Nephron progenitor cell (in vitro differentiated cells): ENCODE measurements at regions not wholly inside any gene's neighbourhood (a gene's known extent, or its start where the extent isn't known, plus 50 kb on each side); places are given as distances from the start of the nearest gene placed in this dataset.

Experiments used
- DNase-seq: peaks from one replicate; pipeline ENCODE4 v3.0.0; 2021
- H3K27ac Mint-ChIP-seq: 2 replicates; pipeline ENCODE4 v1.8.0; 2021; ENCODE audit warnings: mild to moderate bottlenecking, moderate library complexity, mixed read lengths
- H3K27me3 Mint-ChIP-seq: 2 replicates; pipeline ENCODE4 v1.8.0; 2021; ENCODE audit warnings: mild to moderate bottlenecking, low read depth, mixed read lengths; ENCODE audit not compliant: poor library complexity
- H3K36me3 Mint-ChIP-seq: 2 replicates; pipeline ENCODE4 v1.8.0; 2021; ENCODE audit warnings: low read depth, mixed read lengths
- H3K4me1 Mint-ChIP-seq: 2 replicates; pipeline ENCODE4 v1.8.0; 2021; ENCODE audit warnings: mixed read lengths
- H3K4me3 Mint-ChIP-seq: 2 replicates; pipeline ENCODE4 v1.8.0; 2021; ENCODE audit warnings: mild to moderate bottlenecking, moderate library complexity, mixed read lengths
- H3K9me3 Mint-ChIP-seq: 2 replicates; pipeline ENCODE4 v1.8.0; 2021; ENCODE audit warnings: mild to moderate bottlenecking, moderate library complexity, mixed read lengths
- TF ChIP-seq, protein P1 (sequence below): fragments of 200-600 bp; sonication (generic); IDR thresholded peaks from 2 replicates; pipeline ENCODE4 v1.5.0; 2021; ENCODE audit warnings: antibody characterized with exemption

DNA sequence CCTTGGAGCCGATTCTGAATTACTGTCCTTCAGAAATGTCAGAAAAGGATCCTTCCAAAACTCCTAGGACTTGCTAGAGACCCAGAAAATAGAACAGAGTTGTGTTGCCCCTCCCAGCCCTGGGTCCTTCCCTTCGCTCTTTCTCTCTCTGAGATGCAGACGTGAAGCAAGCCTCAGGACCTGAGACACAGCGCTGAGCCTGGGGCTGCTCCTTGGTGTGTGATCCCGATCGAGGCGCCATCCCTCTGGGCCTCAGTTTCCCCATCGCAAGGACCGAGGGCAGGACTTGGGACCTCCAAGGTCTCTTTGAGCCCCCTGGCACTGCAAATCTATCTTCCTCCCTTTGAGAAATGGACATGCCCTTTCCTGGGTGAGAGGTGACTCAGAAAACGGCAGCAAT is 533.5 kb downstream of the TBC1D22A start:
- TF ChIP-seq, protein P1, sequence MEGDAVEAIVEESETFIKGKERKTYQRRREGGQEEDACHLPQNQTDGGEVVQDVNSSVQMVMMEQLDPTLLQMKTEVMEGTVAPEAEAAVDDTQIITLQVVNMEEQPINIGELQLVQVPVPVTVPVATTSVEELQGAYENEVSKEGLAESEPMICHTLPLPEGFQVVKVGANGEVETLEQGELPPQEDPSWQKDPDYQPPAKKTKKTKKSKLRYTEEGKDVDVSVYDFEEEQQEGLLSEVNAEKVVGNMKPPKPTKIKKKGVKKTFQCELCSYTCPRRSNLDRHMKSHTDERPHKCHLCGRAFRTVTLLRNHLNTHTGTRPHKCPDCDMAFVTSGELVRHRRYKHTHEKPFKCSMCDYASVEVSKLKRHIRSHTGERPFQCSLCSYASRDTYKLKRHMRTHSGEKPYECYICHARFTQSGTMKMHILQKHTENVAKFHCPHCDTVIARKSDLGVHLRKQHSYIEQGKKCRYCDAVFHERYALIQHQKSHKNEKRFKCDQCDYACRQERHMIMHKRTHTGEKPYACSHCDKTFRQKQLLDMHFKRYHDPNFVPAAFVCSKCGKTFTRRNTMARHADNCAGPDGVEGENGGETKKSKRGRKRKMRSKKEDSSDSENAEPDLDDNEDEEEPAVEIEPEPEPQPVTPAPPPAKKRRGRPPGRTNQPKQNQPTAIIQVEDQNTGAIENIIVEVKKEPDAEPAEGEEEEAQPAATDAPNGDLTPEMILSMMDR = no peak
- Mint-ChIP-seq H3K36me3 (peaks cover 8% of the 10 kb centered on the region), H3K4me3 (no peak overlapping the region), H3K27ac (no peak overlapping the region), H3K27me3 (peaks cover 3% of the 10 kb centered on the region), H3K9me3 (peaks cover 91% of the 10 kb centered on the region), H3K4me1 (no peaks in the 10 kb centered on the region)
- DNase-seq = no peak

DNA sequence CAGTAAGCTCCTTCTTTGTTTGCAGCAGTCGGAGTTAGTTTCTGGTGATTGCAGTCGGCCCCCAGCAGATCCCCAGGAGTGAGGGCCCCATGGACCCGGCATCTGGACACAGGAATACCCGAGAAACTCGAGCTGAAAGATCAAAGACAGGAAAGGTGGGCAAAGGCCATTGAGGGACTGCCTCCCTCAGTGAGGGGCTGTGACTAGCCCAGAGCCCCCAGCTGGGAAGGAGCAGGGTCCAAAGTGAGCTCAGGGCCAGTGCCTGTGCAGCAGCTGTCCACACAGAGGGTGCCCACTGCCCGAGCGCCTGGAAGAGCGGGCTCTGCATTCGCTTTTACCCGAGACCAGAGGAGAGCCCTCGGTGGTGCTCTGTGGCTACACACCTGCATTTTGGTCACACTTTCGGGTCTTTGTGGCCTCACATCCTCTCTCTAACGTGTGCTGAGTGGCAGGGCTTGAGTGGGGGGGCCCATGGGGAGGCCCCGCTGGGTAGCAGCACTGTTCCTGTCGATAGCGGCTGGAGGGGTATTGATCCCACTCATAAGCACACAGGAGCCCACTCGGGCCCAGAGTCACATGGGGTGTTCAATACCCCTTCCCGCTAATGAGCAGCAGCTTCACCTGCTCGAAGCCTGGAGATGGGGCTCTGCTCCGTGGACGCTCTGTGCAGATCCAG is 532.9 kb downstream of the TBC1D22A start:
- no peak for DNase-seq
- peaks cover 3% of the 10 kb centered on the region for H3K27me3 Mint-ChIP-seq
- TF ChIP-seq, protein P1 = no peak
- peaks cover 95% of the 10 kb centered on the region for H3K9me3 Mint-ChIP-seq
- no peak overlapping the region for H3K4me3 Mint-ChIP-seq
- H3K27ac Mint-ChIP-seq = no peak overlapping the region
- H3K4me1 Mint-ChIP-seq = no peaks in the 10 kb centered on the region
- H3K36me3 Mint-ChIP-seq = peaks cover 8% of the 10 kb centered on the region

DNA sequence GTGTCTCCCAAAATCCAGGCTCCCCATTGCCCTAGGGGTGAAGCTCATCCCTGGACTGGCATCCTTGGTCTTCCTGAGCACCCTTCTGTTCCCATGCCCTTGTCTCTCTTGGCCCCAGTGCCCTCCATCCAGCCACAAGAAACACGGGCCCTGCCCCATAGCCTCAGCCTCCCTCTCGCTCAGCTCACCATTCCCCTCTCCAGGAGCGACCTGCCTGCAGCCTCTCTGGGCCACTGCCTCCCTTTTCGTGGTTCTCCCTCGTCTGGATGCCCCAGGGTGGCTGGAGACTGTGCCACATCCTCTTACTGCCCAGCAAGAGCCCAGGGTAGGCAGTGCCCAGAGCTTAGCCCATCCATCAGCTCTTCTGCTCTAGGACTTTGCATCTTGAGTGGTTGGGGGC is 532.1 kb downstream of the TBC1D22A start:
- no peak for DNase-seq
- TF ChIP-seq, protein P1 = no peak
- Mint-ChIP-seq H3K27me3 (peaks cover 3% of the 10 kb centered on the region), H3K27ac (no peak overlapping the region), H3K4me3 (no peak overlapping the region), H3K9me3 (peaks cover 94% of the 10 kb centered on the region), H3K4me1 (no peaks in the 10 kb centered on the region), H3K36me3 (peaks cover 8% of the 10 kb centered on the region)

DNA sequence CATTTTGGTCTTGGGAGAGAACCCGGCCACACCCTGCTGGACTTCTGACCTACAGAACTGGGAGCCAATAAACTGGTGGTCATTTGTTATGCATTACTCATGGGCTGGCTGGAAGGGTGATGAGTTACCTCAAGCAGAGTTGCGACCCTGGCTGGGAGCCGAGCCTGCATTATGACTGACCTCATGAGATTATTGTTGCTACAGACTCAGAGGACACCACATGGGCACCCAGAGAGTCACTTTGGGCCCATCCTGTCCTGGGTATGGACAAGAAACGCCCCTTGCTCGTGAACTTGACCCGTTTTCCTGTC is 531.7 kb downstream of the TBC1D22A start:
- Mint-ChIP-seq H3K4me3 (no peak overlapping the region), H3K36me3 (peaks cover 8% of the 10 kb centered on the region), H3K27me3 (peaks cover 3% of the 10 kb centered on the region), H3K27ac (no peak overlapping the region), H3K4me1 (no peaks in the 10 kb centered on the region), H3K9me3 (peaks cover 94% of the 10 kb centered on the region)
- TF ChIP-seq, protein P1 = no peak
- DNase-seq = no peak

DNA sequence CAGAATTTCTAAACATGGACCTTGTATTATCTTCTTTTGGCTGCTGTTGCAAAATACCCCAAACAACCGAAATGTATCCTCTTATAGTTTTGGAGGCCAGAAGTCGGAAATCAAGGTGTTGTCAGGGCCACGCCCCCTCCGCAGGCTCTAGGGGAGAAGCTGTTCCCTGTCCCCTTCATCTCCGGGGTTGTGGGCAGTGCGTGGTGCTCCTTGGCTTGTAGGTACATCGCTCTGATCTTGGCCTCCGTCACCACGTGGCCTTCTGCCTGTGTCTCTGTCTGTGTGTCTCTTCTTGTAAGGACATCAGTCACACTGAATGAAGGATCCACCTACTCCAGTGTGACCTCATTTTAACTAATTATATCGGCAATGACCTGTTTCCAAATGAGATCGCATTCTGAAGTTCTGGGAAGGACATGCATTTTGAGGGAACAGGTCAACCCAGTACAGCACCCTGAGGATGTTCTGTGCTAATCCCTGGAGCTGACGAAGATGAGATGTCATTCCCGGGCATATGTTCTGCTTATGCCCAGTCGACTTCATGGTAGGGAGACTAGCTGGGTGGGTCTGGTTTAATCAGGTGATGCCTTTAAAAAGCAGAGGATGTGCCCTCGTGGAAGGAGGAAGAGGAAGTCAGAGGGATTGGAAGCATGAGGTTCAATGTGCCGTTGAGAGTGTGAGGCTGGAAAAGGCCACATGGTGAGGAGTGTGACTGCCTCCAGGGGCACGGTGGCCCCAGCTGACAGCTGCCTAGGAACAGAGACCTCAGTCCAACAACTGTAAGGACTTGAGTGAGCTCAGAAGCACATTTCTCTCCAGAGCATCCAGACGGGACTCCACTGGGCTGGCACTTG is 531.1 kb downstream of the TBC1D22A start:
- Mint-ChIP-seq H3K36me3 (peaks cover 8% of the 10 kb centered on the region), H3K9me3 (peaks cover 94% of the 10 kb centered on the region), H3K4me1 (no peaks in the 10 kb centered on the region), H3K27ac (no peak overlapping the region), H3K27me3 (peaks cover 3% of the 10 kb centered on the region), H3K4me3 (no peak overlapping the region)
- TF ChIP-seq, protein P1 = no peak
- DNase-seq = no peak
